ENCODE measurements at regions not wholly inside any gene's neighbourhood (a gene's known extent, or its start where the extent isn't known, plus 50 kb on each side); places are given as distances from the start of the nearest gene placed in this dataset.
A peak's percentile ranks its signal among the peaks of the same experiment; 100 is the strongest.

DNA sequence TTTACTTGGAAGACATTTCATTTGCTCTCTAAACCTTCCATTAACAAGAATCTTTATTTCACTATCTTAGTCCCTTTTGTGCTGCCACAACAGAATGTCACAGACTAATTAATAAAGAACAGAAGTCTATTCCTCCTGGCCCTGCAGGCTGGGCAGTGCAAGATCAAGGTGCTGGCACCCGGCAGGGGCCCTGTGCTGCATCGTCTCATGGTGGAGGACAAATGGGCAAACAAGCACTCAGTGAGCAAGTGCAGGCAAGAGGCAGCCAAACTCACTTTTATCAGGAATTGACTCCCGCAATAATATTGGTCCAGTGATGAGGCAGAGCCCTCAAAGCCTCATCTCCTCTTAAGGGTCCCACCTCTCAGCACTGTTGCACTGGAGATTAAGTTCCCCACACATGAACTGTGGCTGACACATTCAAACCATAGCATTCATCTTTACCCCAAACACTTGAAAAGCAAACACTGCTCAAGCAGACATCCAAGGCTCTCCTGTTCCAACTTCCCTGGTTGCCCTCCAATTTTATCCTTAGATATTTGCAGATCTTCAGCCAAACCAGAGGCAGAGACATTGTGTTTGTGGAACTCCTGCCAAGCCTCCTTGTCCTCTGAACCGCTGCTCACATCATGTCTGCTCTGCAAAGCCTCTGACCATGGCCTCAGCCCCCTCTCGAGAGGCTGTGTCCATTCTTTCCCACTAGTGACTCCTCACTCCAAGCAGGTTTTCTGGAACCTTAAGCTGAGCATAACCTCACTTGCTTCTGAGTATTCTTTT lies 404.4 kb upstream of the SOX11 start:
- no peak for DNase-seq
- Mint-ChIP-seq H3K27me3 (ENCODE audit: unreplicated experiment) (no peaks in the 10 kb centered on the region), H3K4me3 (ENCODE audit: unreplicated experiment) (no peak overlapping the region), H3K27ac (ENCODE audit: unreplicated experiment) (no peak overlapping the region), H3K36me3 (ENCODE audit: unreplicated experiment) (no peaks in the 10 kb centered on the region), H3K9me3 (ENCODE audit: unreplicated experiment) (no peaks in the 10 kb centered on the region), H3K4me1 (ENCODE audit: low read depth, unreplicated experiment) (peaks cover 19% of the 10 kb centered on the region)
- TF ChIP-seq, protein P1, sequence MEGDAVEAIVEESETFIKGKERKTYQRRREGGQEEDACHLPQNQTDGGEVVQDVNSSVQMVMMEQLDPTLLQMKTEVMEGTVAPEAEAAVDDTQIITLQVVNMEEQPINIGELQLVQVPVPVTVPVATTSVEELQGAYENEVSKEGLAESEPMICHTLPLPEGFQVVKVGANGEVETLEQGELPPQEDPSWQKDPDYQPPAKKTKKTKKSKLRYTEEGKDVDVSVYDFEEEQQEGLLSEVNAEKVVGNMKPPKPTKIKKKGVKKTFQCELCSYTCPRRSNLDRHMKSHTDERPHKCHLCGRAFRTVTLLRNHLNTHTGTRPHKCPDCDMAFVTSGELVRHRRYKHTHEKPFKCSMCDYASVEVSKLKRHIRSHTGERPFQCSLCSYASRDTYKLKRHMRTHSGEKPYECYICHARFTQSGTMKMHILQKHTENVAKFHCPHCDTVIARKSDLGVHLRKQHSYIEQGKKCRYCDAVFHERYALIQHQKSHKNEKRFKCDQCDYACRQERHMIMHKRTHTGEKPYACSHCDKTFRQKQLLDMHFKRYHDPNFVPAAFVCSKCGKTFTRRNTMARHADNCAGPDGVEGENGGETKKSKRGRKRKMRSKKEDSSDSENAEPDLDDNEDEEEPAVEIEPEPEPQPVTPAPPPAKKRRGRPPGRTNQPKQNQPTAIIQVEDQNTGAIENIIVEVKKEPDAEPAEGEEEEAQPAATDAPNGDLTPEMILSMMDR (IDR thresholded peaks at IDR 0.05; ENCODE audit: partially characterized antibody, unreplicated experiment): no peak

DNA sequence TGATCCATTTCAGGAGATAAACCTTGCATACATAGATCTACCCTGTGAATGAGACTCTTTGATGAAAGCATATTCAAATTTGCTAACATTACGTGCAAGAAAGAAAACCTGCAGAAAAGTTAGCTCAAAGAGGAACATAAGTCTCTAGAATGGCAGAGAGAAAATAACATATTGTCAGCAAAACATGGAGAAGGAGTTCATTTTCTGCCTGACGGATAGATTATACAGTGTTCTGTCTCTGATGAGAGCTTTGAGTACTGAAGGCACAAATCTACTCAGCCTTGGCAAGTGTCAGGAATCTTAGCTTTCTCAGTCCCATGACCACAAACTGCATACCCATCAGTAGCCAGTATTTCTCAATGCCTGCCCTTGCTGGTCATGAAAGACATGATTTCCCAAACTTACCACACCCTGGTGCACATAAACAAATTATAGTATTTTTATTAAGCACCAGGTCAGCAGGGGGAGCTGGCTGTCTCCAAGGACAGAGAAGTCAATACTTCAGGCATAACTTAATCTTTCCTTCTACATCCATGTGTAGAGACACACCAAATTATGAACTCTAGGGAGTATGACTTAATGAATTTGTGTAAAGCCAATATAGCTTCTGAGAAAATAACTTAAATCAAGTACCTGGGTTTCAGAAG lies 401.2 kb upstream of the SOX11 start:
- H3K9me3 Mint-ChIP-seq (ENCODE audit: unreplicated experiment): no peaks in the 10 kb centered on the region

GRCh38 chr2:5304640-5305039 lies 387.5 kb upstream of the SOX11 start:
- H3K4me3 Mint-ChIP-seq (ENCODE audit: unreplicated experiment): no peak overlapping the region
- no peak overlapping the region for H3K27ac Mint-ChIP-seq (ENCODE audit: unreplicated experiment)
- TF ChIP-seq, protein P1 (IDR thresholded peaks at IDR 0.05; ENCODE audit: partially characterized antibody, unreplicated experiment): no peak
- H3K36me3 Mint-ChIP-seq (ENCODE audit: unreplicated experiment): peaks cover 27% of the 10 kb centered on the region
- no peaks in the 10 kb centered on the region for H3K4me1 Mint-ChIP-seq (ENCODE audit: low read depth, unreplicated experiment)
- H3K9me3 Mint-ChIP-seq (ENCODE audit: unreplicated experiment): peaks cover 3% of the 10 kb centered on the region
- no peaks in the 10 kb centered on the region for H3K27me3 Mint-ChIP-seq (ENCODE audit: unreplicated experiment)
- no peak for DNase-seq

More for the DNA sequence above, 401.2 kb upstream of the SOX11 start:
- Mint-ChIP-seq H3K27ac (ENCODE audit: unreplicated experiment) (no peak overlapping the region), H3K4me1 (ENCODE audit: low read depth, unreplicated experiment) (peaks cover 19% of the 10 kb centered on the region), H3K4me3 (ENCODE audit: unreplicated experiment) (no peak overlapping the region), H3K36me3 (ENCODE audit: unreplicated experiment) (no peaks in the 10 kb centered on the region), H3K27me3 (ENCODE audit: unreplicated experiment) (no peaks in the 10 kb centered on the region)
- TF ChIP-seq, protein P1 (IDR thresholded peaks at IDR 0.05; ENCODE audit: partially characterized antibody, unreplicated experiment): no peak
- no peak for DNase-seq

DNA sequence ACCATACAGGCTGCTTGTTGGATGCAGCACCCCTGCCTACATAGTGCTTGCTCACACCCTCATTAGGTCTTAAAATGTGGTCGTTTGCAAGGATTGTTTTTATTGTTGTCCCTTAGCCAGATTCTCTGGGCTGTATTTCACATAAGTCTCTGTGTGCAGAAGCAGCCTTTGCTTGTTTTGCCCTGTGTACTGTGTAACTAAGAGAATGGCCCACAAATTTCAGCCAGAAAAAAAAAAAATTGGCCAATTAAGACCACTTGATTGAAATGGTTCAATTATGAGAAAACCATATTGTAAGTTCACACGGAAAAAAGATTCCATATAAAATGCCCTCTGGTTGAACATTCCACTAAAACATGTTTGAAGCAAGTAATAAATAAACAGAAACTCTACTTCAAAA lies 377.1 kb upstream of the SOX11 start:
- DNase-seq: no peak
- Mint-ChIP-seq H3K27ac (ENCODE audit: unreplicated experiment) (peak overlapping the region; percentile 98), H3K4me3 (ENCODE audit: unreplicated experiment) (peak overlapping the region; percentile 64), H3K27me3 (ENCODE audit: unreplicated experiment) (peaks cover 7% of the 10 kb centered on the region), H3K4me1 (ENCODE audit: low read depth, unreplicated experiment) (peaks cover 52% of the 10 kb centered on the region), H3K9me3 (ENCODE audit: unreplicated experiment) (peaks cover 17% of the 10 kb centered on the region), H3K36me3 (ENCODE audit: unreplicated experiment) (peaks cover 10% of the 10 kb centered on the region)
- TF ChIP-seq, protein P1 (IDR thresholded peaks at IDR 0.05; ENCODE audit: partially characterized antibody, unreplicated experiment): no peak

DNA sequence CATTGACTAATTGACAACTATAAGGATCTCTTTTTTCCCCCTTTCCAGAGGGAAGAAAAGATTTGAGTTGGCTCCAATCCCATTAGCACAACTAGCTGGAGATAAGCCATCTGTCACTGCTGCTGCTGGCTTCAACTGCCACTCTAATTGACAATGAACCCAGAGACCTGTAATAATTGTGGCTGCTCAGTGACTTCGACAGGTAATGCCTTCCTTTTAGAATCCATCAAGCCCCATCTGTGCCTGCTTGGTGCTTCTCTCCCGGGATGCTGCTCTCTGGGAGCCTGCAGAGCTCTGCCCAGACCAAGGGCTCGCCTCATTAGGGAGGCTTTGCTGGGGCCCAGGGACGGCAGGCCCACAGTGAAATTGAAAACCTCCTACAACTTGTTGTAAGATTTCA lies 376.7 kb upstream of the SOX11 start:
- Mint-ChIP-seq H3K36me3 (ENCODE audit: unreplicated experiment) (peaks cover 6% of the 10 kb centered on the region), H3K9me3 (ENCODE audit: unreplicated experiment) (peaks cover 17% of the 10 kb centered on the region), H3K4me1 (ENCODE audit: low read depth, unreplicated experiment) (peaks cover 52% of the 10 kb centered on the region), H3K27me3 (ENCODE audit: unreplicated experiment) (peaks cover 7% of the 10 kb centered on the region), H3K4me3 (ENCODE audit: unreplicated experiment) (peak overlapping the region; percentile 64), H3K27ac (ENCODE audit: unreplicated experiment) (peak overlapping the region; percentile 98)
- peak; percentile 76 for DNase-seq
- TF ChIP-seq, protein P1 (IDR thresholded peaks at IDR 0.05; ENCODE audit: partially characterized antibody, unreplicated experiment): no peak
